OCI-LY7 (cell line): ENCODE measurements at regions not wholly inside any gene's neighbourhood (a gene's known extent, or its start where the extent isn't known, plus 50 kb on each side); places are given as distances from the start of the nearest gene placed in this dataset.

ENCODE experiments used
- BruUV-seq: library from RNA; stranded (reverse); fragments of 400-500 nt; replicated peaks from 2 replicates; lab custom pipeline; 2021; lab: Mats Ljungman, UMichigan
- CTCF ChIA-PET: fragments of 300-600 bp; sonication (Branson Sonifier 250); formaldehyde crosslinking; loops from one replicate; lab custom pipeline; 2022; ENCODE audit warnings: antibody characterized with exemption; ENCODE audit not compliant: unreplicated experiment; lab: Charles Lee
- POLR2A ChIA-PET: fragments of 300-600 bp; sonication (Branson Sonifier 250); formaldehyde crosslinking; loops from one replicate; lab custom pipeline; 2022; ENCODE audit warnings: antibody characterized with exemption; lab: Charles Lee
- DNase-seq: peaks from one replicate; pipeline ENCODE4 v3.0.0-alpha.2; 2015; ENCODE audit warnings: low spot score
- H2AFZ ChIP-seq: fragments of 200-600 bp; sonication (generic), shearing (Covaris generic); 2 replicates; pipeline ENCODE4 v1.6.1; 2014; ENCODE audit warnings: mild to moderate bottlenecking, antibody characterized with exemption, low read length, moderate library complexity
- H3K27ac ChIP-seq: fragments of 200-600 bp; sonication (generic); 2 replicates; pipeline ENCODE4 v1.5.1; 2014; ENCODE audit warnings: mixed run types, low read depth, mild to moderate bottlenecking, moderate library complexity, low read length, inconsistent platforms; ENCODE audit not compliant: poor library complexity, severe bottlenecking
- H3K36me3 ChIP-seq: fragments of 200-600 bp; sonication (generic); 2 replicates; pipeline ENCODE4 v1.6.1; 2014; ENCODE audit warnings: mild to moderate bottlenecking, antibody characterized with exemption, low read length, moderate library complexity, mixed read lengths; ENCODE audit not compliant: insufficient read depth
- H3K4me1 ChIP-seq: fragments of 200-600 bp; sonication (generic); 2 replicates; pipeline ENCODE4 v1.5.1; 2014; ENCODE audit warnings: mild to moderate bottlenecking, low read length; ENCODE audit not compliant: insufficient read depth, poor library complexity, severe bottlenecking
- H3K4me2 ChIP-seq: fragments of 200-600 bp; sonication (generic); 2 replicates; pipeline ENCODE4 v1.6.1; 2014; ENCODE audit warnings: mild to moderate bottlenecking, low read length
- H3K4me3 ChIP-seq: fragments of 200-600 bp; sonication (generic); 2 replicates; pipeline ENCODE4 v1.5.1; 2014; ENCODE audit warnings: mild to moderate bottlenecking, low read depth, low read length; ENCODE audit not compliant: poor library complexity, severe bottlenecking
- H3K79me2 ChIP-seq: fragments of 200-600 bp; sonication (generic); 2 replicates; pipeline ENCODE4 v1.6.1; 2016; ENCODE audit warnings: low read depth, mild to moderate bottlenecking, low read length, moderate library complexity, mixed read lengths; ENCODE audit not compliant: insufficient read depth
- H3K9me2 ChIP-seq: fragments of 200-600 bp; sonication (generic); 2 replicates; pipeline ENCODE4 v1.6.1; 2016; ENCODE audit warnings: mild to moderate bottlenecking, low read length, mixed read lengths; ENCODE audit not compliant: insufficient read depth
- H3K9me3 ChIP-seq: fragments of 200-600 bp; sonication (generic); 2 replicates; pipeline ENCODE4 v1.6.1; 2014; ENCODE audit warnings: mild to moderate bottlenecking, mixed run types, low read length, mixed read lengths
- H4K20me1 ChIP-seq: fragments of 200-600 bp; sonication (generic); 2 replicates; pipeline ENCODE4 v1.6.1; 2014; ENCODE audit warnings: mild to moderate bottlenecking, antibody characterized with exemption, low read length, moderate library complexity, mixed read lengths; ENCODE audit not compliant: insufficient read depth
- CTCF ChIP-seq: fragments of 200-600 bp; sonication (generic); conservative IDR thresholded peaks from 2 replicates; pipeline ENCODE4 v1.5.1; 2014; ENCODE audit warnings: mild to moderate bottlenecking, antibody characterized with exemption, low read length, moderate library complexity, mixed read lengths
- EZH2phosphoT487 ChIP-seq: fragments of 200-600 bp; sonication (generic); IDR thresholded peaks from 2 replicates; pipeline ENCODE4 v1.6.1; 2018; ENCODE audit warnings: low read depth, borderline replicate concordance, mild to moderate bottlenecking, mixed run types, antibody characterized with exemption, low read length, moderate library complexity, mixed read lengths
- intact Hi-C: fragments of 100-400 bp; cut with micrococcal nuclease; formaldehyde crosslinking; loops from one replicate; pipeline ENCODE4 v1.10.0; 2022; ENCODE audit not compliant: unreplicated experiment

GRCh38 chr14:96965885-96966595 lies 168.9 kb downstream of the VRK1 start:
- Histone ChIP-seq H3K9me2 (no peaks in the 10 kb centered on the region), H3K27ac (no peak overlapping the region), H3K4me3 (no peak overlapping the region), H3K9me3 (peaks cover 18% of the 10 kb centered on the region; the same call in 1 of the 2 replicates), H4K20me1 (no peaks in the 10 kb centered on the region), H3K4me2 (no peak overlapping the region), H3K79me2 (no peaks in the 10 kb centered on the region), H2AFZ (no peak overlapping the region), H3K4me1 (peaks cover 8% of the 10 kb centered on the region), H3K36me3 (no peaks in the 10 kb centered on the region; the same call in 1 of the 2 replicates)
- intact Hi-C loops: no loop called here
- ChIA-PET POLR2A (no interaction called here), CTCF (no interaction called here)
- no peak for TF ChIP-seq CTCF
- no peak for TF ChIP-seq EZH2phosphoT487
- BruUV-seq: no TSS peak
- no peak for DNase-seq

GRCh38 chr14:96975116-96975515 lies 177.9 kb downstream of the VRK1 start:
- H3K4me2 ChIP-seq: no peak overlapping the region
- intact Hi-C loops: no loop called here
- DNase-seq: no peak
- H2AFZ ChIP-seq: no peak overlapping the region
- H3K79me2 ChIP-seq: no peaks in the 10 kb centered on the region
- no peak overlapping the region for H3K4me3 ChIP-seq
- H3K9me3 ChIP-seq: peaks cover 9% of the 10 kb centered on the region; the same call in 1 of the 2 replicates
- no peaks in the 10 kb centered on the region for H3K4me1 ChIP-seq
- ChIA-PET CTCF (no interaction called here), POLR2A (interaction anchor here (0.7 kb wide), 1 partner anchor 12 kb away, joined by 5 read pairs; no protein-coding TSS in a partner anchor)
- H3K27ac ChIP-seq: no peak overlapping the region
- no peak for TF ChIP-seq EZH2phosphoT487
- no peak for TF ChIP-seq CTCF
- H4K20me1 ChIP-seq: no peaks in the 10 kb centered on the region
- H3K36me3 ChIP-seq: no peaks in the 10 kb centered on the region
- no peaks in the 10 kb centered on the region for H3K9me2 ChIP-seq
- no TSS peak for BruUV-seq
